22Rv1 (cell line): ENCODE measurements at regions not wholly inside any gene's neighbourhood (a gene's known extent, or its start where the extent isn't known, plus 50 kb on each side); places are given as distances from the start of the nearest gene placed in this dataset.

Experiments used
- H3K27ac ChIP-seq: fragments of 450-650 bp; 2 replicates; pipeline ENCODE4 v1.5.1; 2017
- ZFX ChIP-seq: fragments of 450-650 bp; IDR thresholded peaks from 2 replicates; pipeline ENCODE4 v1.6.1; 2017; ENCODE audit warnings: antibody characterized with exemption, borderline replicate concordance
- TF ChIP-seq, protein P1 (sequence below): fragments of 450-650 bp; IDR thresholded peaks from 2 replicates; pipeline ENCODE4 v1.5.1; 2017; ENCODE audit warnings: mild to moderate bottlenecking

- no peak overlapping the region for H3K27ac ChIP-seq
- TF ChIP-seq ZFX: no peak
- TF ChIP-seq, protein P1, sequence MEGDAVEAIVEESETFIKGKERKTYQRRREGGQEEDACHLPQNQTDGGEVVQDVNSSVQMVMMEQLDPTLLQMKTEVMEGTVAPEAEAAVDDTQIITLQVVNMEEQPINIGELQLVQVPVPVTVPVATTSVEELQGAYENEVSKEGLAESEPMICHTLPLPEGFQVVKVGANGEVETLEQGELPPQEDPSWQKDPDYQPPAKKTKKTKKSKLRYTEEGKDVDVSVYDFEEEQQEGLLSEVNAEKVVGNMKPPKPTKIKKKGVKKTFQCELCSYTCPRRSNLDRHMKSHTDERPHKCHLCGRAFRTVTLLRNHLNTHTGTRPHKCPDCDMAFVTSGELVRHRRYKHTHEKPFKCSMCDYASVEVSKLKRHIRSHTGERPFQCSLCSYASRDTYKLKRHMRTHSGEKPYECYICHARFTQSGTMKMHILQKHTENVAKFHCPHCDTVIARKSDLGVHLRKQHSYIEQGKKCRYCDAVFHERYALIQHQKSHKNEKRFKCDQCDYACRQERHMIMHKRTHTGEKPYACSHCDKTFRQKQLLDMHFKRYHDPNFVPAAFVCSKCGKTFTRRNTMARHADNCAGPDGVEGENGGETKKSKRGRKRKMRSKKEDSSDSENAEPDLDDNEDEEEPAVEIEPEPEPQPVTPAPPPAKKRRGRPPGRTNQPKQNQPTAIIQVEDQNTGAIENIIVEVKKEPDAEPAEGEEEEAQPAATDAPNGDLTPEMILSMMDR: no peak
Measured at GRCh38 chr4:66108898-66109297, 438.6 kb upstream of the EPHA5 start.

DNA sequence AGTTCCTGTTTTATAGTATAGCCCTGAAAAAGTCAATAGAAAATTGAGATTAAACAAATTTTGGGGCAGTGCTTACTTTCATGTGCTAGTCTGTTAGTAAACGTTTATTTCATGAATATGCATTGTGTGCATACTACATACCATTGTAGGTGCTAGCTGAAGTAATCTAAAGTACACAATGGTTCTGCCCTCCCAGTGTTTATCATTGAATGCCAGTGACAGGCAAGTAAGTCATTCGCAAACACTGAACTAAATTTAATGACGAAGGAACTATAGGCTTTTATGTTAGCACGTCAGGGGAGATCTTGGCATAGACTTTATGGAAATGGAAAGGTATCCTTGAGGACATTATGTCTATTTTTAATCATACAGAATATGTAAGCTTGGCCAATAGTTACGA is 426.9 kb upstream of the EPHA5 start:
- TF ChIP-seq ZFX: no peak
- TF ChIP-seq, protein P1: no peak
- H3K27ac ChIP-seq: no peak overlapping the region

GRCh38 chr4:66095065-66095464 is 424.8 kb upstream of the EPHA5 start:
- H3K27ac ChIP-seq: no peak overlapping the region
- TF ChIP-seq, protein P1: no peak
- no peak for TF ChIP-seq ZFX

DNA sequence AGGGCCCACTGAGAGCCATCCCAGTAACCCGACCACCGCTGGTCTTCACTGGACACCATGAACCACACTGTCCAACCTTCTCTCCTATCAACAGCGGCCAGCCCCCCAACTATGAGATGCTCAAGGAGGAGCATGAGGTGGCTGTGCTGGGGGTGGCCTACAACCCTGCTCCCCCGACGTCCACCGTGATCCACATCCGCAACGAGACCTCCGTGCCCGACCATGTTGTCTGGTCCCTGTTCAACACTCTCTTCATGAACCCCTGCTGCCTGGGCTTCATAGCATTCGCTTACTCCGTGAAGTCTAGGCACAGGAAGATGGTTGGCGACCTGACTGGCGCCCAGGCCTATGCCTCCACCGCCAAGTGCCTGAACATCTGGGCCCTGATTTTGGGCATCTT is 423.8 kb upstream of the EPHA5 start:
- H3K27ac ChIP-seq: no peak overlapping the region
- no peak for TF ChIP-seq ZFX
- TF ChIP-seq, protein P1: no peak

- no peak for TF ChIP-seq ZFX
- TF ChIP-seq, protein P1: no peak
- no peak overlapping the region for H3K27ac ChIP-seq
Measured at GRCh38 chr4:66091786-66092185, 421.5 kb upstream of the EPHA5 start.

DNA sequence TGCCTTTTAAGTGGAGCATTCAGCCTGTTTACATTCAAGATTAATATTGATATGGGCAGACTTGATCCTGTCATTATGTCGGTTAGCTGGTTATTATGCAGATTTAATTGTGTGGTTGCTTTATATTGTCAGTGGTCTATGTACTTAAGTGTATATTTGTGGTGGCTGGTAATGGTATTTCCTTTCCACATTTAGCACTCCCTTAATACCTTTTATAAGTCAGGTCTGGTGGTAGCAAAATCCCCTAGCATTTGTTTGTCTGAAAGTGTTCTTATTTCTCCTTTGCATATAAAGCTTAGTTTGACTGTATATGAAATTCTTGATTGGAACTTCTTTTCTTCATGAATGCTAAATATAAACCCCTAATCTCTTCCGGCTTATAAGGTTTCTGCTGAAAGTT is 403.7 kb upstream of the EPHA5 start:
- H3K27ac ChIP-seq: no peak overlapping the region
- no peak for TF ChIP-seq ZFX
- TF ChIP-seq, protein P1: no peak

- TF ChIP-seq, protein P1: no peak
- no peak for TF ChIP-seq ZFX
- H3K27ac ChIP-seq: no peak overlapping the region
Measured at GRCh38 chr4:66071911-66072310, 401.6 kb upstream of the EPHA5 start.
